ENCODE measurements at regions not wholly inside any gene's neighbourhood (a gene's known extent, or its start where the extent isn't known, plus 50 kb on each side); places are given as distances from the start of the nearest gene placed in this dataset.

DNA sequence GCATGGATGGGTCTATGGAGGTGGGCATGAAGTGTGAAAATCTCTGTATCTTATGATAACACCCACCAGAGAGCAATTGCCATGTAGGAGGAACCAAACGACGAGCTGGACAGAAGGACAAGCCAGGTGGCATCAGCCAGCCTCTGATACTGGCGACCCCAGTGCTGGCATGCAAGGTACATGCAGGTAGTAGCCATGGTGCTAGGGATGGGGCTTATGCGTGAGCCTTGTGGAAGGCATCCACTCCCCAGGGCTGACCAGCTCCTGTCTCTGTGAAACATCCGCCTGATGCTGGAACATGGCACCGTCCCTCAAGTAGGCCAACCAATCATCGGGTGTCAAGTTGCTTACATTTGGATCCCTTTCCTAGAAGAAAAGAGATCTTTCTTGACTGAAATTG is 412.9 kb downstream of the GADD45G start:
- no peak for TF ChIP-seq CTCF (IDR thresholded peaks at IDR 0.05)
- no peak for TF ChIP-seq EP300 (IDR thresholded peaks at IDR 0.05; ENCODE audit: low read depth)
- TF ChIP-seq POLR2A (IDR thresholded peaks at IDR 0.05) = no peak
